Sciatic nerve (tissue), 2 donors: ENCODE measurements at regions not wholly inside any gene's neighbourhood (a gene's known extent, or its start where the extent isn't known, plus 50 kb on each side); places are given as distances from the start of the nearest gene placed in this dataset.
A peak's percentile ranks its signal among the peaks of the same experiment; 100 is the strongest.

Source experiments
- ATAC-seq: fragments of 200-7000 bp; cut with Tn5 transposase; one replicate; pipeline ENCODE4 v1.9.1; 2020; ENCODE audit warnings: mild to moderate bottlenecking, moderate library complexity
- DNase-seq: peaks from one replicate; pipeline ENCODE4 v3.0.0-alpha.2; 2020; ENCODE audit warnings: low spot score
- intact Hi-C: fragments of 100-400 bp; cut with DNase I; formaldehyde crosslinking; loops from one replicate; pipeline ENCODE4 v1.14.2; 2022
- donor health status: DM: no; HTN: no; CAD: no.
- donor health status: DM: no; HTN: no; CAD: no.

DNA sequence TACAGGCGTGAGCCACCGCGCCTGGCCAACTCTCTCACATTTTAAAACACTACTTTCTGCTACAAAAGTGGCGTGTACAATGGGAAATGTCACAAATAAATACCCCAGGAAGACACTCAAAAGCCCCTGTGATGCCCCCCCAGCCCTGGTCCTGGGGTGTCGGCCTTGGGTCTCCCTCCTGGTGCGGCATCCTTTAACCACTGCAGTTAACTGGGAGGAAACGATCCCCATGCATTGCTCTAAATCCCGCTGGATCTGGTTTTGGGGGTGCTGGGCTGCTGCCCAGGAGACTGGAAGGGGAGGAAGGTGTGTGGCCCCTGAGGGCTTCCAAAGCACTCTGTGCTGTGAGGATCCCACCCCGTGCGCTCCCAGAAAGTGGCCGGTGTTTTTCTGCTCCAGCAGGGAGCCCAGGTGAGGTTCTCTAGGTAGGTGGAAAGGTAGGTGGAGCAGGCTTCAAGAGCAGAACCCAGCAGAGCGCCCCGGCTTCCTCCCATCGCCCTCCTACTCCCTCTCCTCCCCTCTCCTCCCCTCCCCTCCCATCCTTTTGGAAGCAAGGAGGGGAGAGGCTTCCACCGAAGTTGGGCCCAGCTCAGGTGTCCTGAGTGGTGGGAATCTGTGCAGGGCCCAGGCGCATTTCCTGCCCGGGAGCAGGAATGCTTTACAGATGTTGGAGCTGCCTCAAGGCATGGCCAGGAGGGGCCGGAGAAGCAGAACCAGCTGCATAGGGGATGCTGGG is 363.3 kb downstream of the SEC14L1 start:
- intact Hi-C loops = no loop called here
- DNase-seq (peak; percentile 52), ATAC-seq (peak; percentile 13)

DNA sequence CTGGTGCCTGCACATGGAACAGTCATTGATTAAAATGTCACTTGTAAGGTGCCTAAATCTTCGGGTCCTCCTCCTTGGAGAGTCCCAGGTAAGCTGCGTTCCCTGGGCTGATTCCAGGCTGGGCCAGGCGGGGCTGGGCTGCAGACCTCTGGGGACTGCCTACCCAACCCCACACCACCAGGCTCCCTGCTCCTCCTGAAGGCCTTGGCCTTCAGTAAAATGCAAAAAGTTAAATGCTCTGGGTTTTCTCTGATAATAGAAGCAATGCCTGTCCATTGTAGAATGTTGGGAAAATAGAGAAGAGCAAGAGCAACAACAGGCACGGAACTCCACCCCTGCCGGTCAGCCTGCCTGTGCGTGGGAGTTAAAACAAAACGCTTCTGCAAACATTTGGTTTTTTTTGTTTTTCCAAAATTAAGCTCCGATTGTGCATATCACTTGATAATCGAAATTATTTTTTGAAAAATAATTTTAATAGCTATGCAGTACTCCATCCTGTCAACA is 363.9 kb downstream of the SEC14L1 start:
- intact Hi-C loops = no loop called here
- DNase-seq = no peak
- peak; percentile 11 for ATAC-seq

DNA sequence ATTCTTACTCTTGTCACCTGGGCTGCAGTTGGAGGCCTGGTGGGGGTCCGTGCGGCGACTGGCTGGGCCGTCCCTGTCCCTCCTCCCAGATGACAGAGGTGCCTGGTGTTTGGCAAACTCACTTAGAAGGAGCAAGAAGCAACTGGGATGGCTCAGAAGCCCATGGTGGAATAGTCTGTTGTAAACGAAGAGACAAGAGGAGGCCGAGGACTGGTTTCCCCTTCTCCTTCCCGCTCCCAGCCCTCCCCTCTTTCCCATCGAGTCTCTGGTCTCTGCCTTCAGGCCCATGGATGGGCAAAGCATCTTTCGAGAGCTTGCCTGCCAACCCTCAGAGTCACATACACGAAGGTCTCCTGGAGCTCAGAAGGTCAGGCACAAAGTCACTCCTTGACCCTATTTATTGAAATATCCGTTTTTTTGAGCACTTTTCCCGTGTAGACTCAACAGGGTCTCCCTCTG is 364.4 kb downstream of the SEC14L1 start:
- ATAC-seq (no peak), DNase-seq (no peak)
- intact Hi-C loops = no loop called here

DNA sequence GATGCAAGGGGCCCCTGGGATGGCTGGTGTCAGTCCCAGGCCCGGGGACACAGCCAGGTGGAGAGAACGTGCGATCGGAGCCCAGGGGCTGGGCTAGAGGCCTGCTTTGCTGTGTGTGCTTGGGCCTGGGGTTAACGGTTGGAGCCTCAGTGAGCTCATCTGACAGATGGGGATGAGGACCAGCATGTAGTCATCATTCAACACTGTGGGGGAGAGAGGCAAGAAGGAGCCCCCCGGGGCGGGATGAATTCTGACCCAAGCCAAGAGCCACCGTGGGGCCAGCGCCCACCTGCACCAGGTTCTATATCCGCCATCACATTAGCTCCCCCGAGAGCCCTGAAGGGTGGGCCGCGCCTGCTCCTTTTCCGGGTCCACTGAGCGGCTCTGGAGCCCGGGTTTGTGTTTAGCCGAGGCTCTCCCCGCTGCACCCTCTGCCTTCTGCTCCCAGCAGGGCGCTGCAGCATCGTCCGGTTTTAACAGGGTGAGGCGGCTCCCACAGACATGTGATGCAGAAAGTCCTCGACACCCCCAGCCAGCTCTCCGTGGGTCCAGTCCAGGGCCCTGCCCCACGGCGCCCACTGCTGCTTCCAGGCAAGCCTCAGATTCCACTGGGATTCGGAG is 365.7 kb downstream of the SEC14L1 start:
- ATAC-seq = no peak

DNA sequence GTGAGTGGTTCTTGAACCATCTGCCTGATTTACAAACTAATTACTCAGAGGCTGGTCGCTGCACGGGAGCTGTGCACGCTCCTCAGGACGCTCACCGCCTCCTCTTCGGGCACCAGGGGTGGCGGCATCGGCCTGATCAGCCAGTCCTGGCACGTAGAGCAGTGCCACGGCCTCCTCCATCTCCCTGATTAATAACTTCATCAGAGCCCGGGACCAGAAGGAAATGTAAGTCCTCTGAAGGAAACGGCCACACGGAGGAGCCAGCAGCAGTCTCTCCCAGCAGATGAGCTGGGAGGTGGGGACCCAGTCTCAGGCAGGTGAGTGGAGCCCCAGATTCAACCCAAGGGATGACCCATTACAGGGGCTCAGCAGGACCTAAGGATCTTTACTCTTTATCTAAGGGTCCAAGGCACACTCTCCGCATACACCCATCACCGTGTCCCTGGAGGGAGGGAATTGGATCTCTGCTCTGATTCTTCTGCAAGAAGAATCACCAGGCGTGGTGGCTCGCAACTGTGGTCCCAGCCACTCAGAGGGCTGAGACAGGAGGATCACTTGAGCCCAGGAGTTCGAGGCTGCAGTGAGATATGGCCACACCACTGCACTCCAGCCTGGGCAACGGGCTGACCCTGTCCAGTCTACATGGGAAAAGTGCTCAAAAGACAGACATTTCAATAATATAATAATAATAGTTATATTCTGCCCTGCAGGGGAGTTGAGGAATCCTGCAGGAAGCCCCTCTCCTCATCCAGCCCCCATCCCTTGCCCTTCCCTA is 366.5 kb downstream of the SEC14L1 start:
- DNase-seq = peak; percentile 52
- ATAC-seq = no peak
- intact Hi-C loops = no loop called here

More for the DNA sequence above, 365.7 kb downstream of the SEC14L1 start:
- intact Hi-C loops = no loop called here
- peak; percentile 57 for DNase-seq

DNA sequence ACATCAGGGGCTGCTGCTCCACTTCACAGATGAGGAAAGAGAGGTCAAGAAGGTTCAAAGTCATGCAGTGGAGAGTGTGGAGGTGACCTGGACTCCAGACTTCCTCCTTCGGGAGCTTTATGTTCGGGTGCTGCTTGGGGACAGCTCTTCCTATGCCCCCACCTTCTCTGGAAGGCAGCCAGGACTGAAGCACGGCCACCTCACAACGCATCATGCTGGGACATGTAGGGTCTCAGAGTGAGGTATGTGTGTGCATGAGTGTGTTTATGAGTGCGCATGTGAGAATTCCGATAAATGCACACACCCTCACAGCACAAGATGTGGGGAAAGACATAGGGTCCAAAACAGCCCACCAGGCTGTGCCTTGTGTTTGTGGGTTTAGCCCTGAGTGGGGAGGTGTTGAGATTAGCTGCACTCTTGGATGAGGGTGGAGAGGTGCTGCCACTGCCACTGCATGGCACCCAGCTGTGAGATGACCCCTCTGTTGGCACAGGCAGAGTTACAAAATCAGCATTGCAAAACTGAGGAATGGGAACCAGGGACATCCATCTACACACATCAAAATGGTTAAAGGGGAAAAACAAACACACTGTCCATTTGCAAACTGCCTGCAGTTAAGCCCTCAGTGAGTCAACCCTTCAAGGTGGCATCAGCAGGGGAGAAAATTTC is 367.4 kb downstream of the SEC14L1 start:
- peak; percentile 33 for DNase-seq
- no peak for ATAC-seq
- intact Hi-C loops = no loop called here

DNA sequence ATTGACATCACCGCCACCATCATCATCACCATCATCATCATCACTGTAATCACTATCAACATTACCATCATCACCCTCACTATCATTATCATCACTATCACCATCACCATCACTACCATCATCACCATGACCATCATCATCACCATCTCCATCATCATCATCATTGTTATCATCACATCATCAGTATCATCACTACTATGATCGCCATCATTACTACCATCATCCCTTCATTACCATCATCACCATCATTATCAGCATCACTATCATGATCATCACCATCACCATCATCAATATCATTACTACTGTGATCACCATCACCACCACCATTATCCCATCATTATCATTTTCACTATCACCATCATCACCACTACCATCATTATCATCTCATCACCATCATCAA is 368.3 kb downstream of the SEC14L1 start:
- ATAC-seq (no peak), DNase-seq (no peak)
- intact Hi-C loops = no loop called here

DNA sequence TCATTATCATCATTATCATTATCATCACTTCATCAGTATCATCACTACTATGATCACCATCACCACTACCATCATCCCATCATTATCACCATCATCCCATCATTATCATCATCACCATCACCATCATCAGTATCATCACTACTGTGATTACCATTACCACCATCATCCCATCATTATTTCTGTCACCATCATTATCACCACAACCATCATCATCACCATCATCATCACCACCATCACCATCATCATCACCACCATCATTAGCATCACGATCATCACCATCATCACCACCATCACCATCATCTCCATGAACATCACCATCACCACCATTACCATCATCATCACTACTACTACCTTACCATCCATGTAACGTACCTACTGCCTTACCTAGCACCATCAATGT is 368.8 kb downstream of the SEC14L1 start:
- ATAC-seq (no peak), DNase-seq (no peak)
- intact Hi-C loops = no loop called here

DNA sequence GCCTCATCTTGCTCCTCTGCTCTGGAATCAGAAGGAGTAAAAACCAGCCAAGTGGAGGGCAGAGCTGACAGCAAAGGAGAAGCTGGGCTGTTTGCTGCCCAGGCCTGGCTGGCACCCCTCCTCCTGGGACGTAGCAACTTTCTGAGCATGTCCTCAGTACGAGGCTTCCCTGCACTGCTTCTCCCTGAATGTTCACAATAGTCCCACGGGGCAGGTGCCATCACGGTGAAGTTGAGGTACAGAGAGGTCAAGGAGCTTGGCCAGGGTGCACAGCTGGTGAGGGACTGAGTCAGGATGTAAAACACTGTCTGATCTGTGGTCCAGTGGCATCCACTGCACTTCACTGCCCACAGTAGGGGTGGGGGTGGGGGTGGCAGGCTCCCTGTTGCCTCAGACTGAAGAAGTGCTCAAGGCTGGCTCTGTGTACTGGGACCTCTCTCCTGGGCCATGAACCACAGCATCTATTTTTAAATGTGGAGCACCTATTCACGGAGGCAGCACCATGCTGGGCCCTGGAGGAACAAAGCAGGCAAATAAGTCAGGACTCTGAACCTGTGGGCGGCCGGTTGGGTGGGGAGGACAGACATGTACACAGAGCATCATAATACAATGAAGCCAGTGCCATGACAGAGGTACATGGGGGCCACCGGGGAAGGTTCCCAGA is 369.5 kb downstream of the SEC14L1 start:
- ATAC-seq (no peak), DNase-seq (peak; percentile 51)
- intact Hi-C loops = no loop called here

DNA sequence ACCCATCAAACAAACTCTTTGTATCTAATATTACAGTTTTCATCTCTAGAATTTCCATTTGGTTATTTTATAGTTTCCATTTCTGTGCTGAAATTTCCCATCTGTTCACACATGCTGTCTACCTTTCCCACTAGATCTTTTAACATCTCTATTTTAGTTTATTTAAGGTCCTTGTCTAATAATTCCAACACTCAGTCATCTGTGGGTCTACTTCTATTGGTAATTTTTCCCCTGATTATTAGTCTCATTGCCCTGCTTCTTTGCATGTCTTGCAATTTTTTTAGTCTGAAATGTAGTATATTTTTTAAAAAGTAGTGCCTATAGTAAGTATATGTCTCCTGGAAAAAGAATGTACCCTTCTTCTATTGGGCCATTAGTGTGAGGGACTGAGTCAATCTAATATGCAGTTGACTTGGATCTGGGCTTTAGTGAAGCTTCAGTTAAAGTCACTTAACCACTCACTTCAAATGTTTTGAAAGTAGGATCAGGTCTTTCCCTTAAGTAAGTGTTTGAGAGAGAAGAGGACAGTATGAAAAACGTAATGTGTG is 370.8 kb downstream of the SEC14L1 start:
- ATAC-seq (no peak), DNase-seq (no peak)
- intact Hi-C loops = no loop called here

DNA sequence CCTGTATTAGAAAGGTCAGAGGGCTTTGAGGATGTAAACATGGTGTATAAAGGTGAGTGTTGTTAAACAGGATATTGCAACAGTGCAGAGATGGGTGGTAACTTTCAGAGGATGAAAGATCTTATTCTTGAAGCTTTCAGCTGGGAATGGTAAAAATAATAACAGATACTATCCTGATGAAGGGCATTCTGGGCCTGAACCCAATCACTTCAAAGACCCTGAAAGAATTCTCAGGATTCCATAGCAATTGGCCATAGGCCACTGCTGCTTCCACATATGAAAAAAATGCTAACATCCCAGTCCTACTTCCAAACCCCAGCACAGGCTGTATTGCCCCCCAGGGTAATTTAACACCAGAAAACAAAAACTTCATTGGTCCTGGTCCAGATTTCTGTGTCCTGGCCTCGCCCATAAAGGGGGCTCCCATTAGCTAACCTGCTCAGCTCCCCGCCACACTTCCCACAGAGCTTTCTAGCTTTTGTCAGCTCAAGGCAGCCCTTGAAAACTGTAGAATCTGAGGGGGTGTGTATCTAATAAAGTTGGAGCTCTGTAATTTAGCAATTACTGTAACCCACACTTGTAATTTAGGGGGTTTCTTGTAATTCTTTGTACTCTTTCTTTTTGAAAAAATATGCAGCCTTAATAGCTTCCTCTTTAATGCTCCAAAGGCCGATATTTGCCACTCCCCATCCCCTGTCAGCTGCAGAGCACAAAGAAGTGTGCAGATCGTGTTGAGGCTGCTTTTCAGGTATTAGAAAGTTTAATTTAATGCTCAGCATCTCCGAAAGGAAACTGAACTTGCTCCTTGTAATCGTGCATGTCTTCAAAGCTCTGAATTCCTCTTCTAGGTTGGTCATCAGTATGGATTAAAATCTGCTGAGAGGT is 371.5 kb downstream of the SEC14L1 start:
- intact Hi-C loops = no loop called here
- ATAC-seq (no peak), DNase-seq (peak; percentile 39)

DNA sequence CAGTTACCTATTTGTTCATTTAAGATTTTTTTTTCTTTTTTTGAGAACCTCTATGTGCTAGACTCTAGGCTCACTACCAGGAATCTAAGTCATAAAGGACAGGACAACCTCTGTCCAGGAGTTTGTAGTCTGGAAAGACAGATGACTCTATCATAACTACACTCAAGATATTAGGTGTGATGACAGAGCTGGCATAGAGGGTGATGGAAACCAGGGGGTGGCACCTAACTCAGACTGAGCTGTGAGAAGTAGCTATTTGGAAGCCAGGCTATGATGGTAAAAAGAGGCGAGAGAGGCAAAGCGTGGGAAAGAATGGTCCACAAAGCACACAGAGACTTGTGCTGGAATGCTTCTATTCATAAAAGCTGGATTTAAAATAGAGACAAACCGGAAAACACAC is 372.3 kb downstream of the SEC14L1 start:
- DNase-seq (no peak), ATAC-seq (no peak)
- intact Hi-C loops = no loop called here

DNA sequence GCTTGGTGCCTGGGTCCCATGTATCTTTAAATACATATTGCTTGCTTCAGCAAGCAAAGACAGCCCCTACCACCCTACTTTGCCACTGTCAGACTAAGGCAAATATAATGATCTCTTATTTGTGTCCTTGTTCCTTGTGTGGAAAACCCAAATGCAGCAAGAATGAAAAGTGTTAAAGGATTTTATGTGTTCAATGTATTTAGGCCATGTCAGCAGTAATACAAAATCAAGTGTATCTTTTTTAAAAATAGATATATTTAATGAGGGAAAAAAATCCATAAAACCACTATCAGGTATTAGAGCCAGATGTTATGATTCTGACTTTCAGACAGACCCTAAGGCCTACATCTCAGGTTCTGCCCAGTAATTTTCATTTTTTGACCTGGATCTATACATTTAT is 374.5 kb downstream of the SEC14L1 start:
- ATAC-seq = no peak
- DNase-seq = no peak

DNA sequence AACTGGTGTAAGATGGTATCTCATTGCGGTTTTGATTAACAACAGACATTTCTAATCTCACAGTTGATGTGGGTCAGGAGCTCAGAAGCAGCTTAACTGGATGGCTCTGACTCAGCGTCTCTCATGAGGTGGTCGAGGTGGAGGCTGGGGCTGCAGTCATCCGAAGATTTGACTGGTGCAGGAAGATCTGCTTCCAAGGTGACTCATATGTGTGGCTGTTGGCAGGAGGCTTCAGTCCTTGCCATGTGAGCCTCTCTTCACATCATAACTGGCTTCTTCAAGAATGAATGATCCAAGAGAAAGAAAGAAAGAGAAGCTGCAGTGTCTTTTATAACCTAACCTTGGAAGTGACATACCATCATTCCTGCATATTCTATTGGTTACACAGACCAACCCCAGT is 376.1 kb downstream of the SEC14L1 start:
- DNase-seq (no peak), ATAC-seq (no peak)
- intact Hi-C loops = no loop called here

More for the DNA sequence above, 374.5 kb downstream of the SEC14L1 start:
- intact Hi-C loops = no loop called here

DNA sequence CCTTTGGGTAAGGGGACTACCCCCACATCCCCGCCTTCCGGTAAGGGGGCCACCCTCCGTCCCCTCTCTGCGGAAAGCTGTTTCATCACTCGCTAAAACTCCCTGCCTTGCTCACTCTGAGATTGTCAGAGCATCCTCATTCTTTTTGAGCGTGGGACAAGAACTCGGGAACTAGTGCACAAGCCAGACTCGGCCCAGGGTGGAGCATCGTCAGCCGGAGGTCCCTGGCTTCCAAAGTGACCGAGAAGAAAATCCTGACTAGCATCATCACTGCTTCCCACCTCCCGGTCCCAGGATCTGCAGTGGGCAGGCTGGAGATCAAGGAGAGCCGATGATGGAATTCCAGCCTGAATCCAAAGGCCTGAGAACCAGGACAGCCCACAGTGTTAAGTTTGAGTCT is 380.3 kb downstream of the SEC14L1 start:
- peak; percentile 41 for DNase-seq
- intact Hi-C loops = no loop called here

DNA sequence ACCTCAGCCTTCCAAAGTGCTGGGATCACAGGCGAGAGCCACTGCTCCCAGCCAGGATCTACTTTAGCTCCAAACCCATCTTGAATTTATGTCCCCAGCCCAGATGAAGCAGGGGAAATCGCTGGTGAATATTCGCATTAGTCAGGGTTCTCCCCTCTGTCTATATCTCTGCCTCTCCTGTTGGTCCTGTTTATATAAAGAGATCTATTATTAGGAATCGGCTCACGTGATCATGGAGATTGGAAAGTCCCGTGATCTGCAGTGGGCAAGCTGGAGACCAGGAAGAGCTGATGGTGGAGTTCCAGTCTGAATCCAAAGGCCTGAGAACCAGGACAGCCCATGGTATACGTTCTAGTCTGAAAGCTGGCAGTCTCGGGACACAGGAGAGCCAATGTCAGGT is 382.8 kb downstream of the SEC14L1 start:
- no peak for ATAC-seq
- intact Hi-C loops = no loop called here
- DNase-seq = no peak

More for the DNA sequence above, 380.3 kb downstream of the SEC14L1 start:
- no peak for ATAC-seq

DNA sequence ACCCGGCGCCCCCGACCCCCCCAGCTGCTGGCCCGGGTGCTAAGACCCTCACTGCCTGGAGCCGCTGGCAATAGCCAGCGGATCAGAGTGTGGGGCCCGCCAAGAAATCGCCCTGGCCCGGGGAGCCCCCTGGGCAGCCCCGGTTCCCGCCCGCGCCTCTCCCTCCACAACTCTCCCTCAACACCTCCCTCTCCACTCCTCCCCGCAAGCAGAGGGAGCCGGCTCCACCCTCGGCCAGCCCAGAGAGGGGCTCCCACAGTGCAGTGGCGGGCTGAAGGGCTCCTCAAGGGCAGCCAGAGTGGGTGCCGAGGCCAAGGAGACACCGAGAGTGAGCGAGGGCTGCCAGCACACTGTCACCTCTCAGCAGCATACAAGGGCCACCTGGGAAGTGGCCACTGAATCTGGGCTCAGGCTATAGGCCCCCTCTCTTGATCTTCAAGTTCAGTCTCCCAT is 385.5 kb downstream of the SEC14L1 start:
- DNase-seq (peak; percentile 40), ATAC-seq (no peak)
- intact Hi-C loops = no loop called here
